Upper lobe of left lung (tissue), 4 donors: ENCODE measurements at regions not wholly inside any gene's neighbourhood (a gene's known extent, or its start where the extent isn't known, plus 50 kb on each side); places are given as distances from the start of the nearest gene placed in this dataset.

Experiments
- POLR2A ChIP-seq, 4 donors: fragments of 450-650 bp; IDR thresholded peaks; one replicate each; pipeline ENCODE4 v1.5.1; 2016 to 2017; ENCODE audit warnings: antibody characterized with exemption in 4 of 4, mild to moderate bottlenecking in 2 of 4
- POLR2AphosphoS5 ChIP-seq, 2 donors: sonication (generic); formaldehyde crosslinking; IDR thresholded peaks; one replicate each; pipeline ENCODE4 v1.5.1; 2017; ENCODE audit warnings: antibody characterized with exemption in 2 of 2
- TF ChIP-seq, protein P1 (sequence below), 6 experiments: fragments of 450-650 bp in 4 of 6; fragments of 200-600 bp in 2 of 6; sonication (generic) in 2 of 6; IDR thresholded peaks; one replicate each; pipeline ENCODE4 v1.5.1; 2016 to 2019; ENCODE audit warnings: antibody characterized with exemption in 6 of 6

DNA sequence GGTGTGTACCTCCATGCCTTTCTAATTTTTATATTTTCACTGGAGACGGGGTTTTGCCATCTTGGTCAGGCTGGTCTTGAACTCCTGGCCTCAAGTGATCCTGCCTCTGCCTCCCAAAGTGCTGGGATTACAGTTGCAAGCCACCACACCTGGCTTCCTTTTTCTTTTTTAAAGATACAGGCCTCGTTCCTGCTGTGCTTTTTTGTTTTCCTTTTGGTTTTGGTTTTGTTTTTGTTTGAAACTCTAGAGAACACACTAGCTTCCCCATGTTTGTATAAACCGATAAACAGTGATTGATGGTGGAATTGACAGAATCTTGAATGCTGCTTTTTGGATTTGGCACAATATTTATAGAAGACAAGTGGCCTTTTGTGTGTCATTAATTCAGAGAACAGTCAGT is 1603.4 kb downstream of the MAT2B start:
- TF ChIP-seq, protein P1, sequence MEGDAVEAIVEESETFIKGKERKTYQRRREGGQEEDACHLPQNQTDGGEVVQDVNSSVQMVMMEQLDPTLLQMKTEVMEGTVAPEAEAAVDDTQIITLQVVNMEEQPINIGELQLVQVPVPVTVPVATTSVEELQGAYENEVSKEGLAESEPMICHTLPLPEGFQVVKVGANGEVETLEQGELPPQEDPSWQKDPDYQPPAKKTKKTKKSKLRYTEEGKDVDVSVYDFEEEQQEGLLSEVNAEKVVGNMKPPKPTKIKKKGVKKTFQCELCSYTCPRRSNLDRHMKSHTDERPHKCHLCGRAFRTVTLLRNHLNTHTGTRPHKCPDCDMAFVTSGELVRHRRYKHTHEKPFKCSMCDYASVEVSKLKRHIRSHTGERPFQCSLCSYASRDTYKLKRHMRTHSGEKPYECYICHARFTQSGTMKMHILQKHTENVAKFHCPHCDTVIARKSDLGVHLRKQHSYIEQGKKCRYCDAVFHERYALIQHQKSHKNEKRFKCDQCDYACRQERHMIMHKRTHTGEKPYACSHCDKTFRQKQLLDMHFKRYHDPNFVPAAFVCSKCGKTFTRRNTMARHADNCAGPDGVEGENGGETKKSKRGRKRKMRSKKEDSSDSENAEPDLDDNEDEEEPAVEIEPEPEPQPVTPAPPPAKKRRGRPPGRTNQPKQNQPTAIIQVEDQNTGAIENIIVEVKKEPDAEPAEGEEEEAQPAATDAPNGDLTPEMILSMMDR (IDR thresholded peaks at IDR 0.05): no peak
- TF ChIP-seq POLR2A (IDR thresholded peaks at IDR 0.05): no peak
- no peak for TF ChIP-seq POLR2AphosphoS5 (IDR thresholded peaks at IDR 0.05)
